H1 (cell line): ENCODE measurements at regions not wholly inside any gene's neighbourhood (a gene's known extent, or its start where the extent isn't known, plus 50 kb on each side); places are given as distances from the start of the nearest gene placed in this dataset.

Source experiments
- ATF3 ChIP-seq: IDR thresholded peaks from 2 replicates; pipeline ENCODE4 v1.6.1; 2011; ENCODE audit warnings: low read depth, mild to moderate bottlenecking, low read length; ENCODE audit not compliant: insufficient read depth
- TEAD4 ChIP-seq: IDR thresholded peaks from 2 replicates; pipeline ENCODE4 v1.6.1; 2012; ENCODE audit warnings: low read depth, low read length, inconsistent platforms, mixed read lengths

GRCh38 chr14:65879248-65880009 is 466.9 kb downstream of the FUT8 start (continued):
- TF ChIP-seq ATF3 (no peak), TEAD4 (no peak)
